ENCODE measurements at regions not wholly inside any gene's neighbourhood (a gene's known extent, or its start where the extent isn't known, plus 50 kb on each side); places are given as distances from the start of the nearest gene placed in this dataset.

DNA sequence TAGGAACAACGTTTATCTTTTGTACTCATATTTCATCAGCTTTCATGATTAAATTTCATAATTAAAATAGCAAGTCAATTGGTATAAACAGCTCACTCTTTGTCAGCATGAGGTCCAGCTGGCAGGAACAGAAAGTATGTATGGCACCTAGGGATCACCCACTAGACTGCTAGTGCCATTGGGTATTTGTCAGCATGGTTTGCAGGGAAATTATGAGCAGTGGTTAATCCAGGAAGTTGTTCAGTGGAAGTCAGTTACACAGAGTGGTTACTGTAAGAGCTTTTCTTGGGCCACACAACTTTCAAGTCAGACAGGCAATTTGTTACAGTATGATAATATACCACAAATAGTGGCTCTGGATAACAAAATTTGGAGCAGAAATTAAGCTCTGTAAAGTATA, 340.3 kb upstream of the RGS6 start:
- TF ChIP-seq POLR2A (IDR thresholded peaks at IDR 0.05; ENCODE audit: low read length) (no peak), GATA1 (IDR thresholded peaks at IDR 0.05; ENCODE audit: low read depth, low read length) (no peak)

Measured in erythroblast (primary cell).